H1 (cell line): ENCODE measurements at regions not wholly inside any gene's neighbourhood (a gene's known extent, or its start where the extent isn't known, plus 50 kb on each side); places are given as distances from the start of the nearest gene placed in this dataset.

Source experiments
- CTCF ChIA-PET: fragments of 300-600 bp; sonication (Branson Sonifier 250); formaldehyde crosslinking; loops from one replicate; lab custom pipeline; 2021; ENCODE audit not compliant: partially characterized antibody; lab: Charles Lee
- POLR2A ChIA-PET: fragments of 300-600 bp; sonication (Branson Sonifier 250); formaldehyde crosslinking; loops from one replicate; lab custom pipeline; 2021; ENCODE audit warnings: inconsistent platforms; ENCODE audit not compliant: partially characterized antibody; lab: Charles Lee
- DNase-seq, 2 experiments: peaks; one replicate each; pipeline versions ENCODE4 v3.0.0 to v3.0.0-alpha.2; 2010 to 2022; ENCODE audit warnings: low spot score in 2 of 2, low read depth in 1 of 2, mixed read lengths in 1 of 2
- FAIRE-seq: peaks from 2 replicates; lab custom pipeline; 2011; peaks lifted over from hg19 to GRCh38; lab: Jason Lieb, UNC
- H2AFZ ChIP-seq: 2 replicates; pipeline ENCODE4 v1.8.1; 2012; ENCODE audit warnings: low read length, inconsistent platforms
- H2AK5ac ChIP-seq: 2 replicates; pipeline ENCODE4 v1.6.1; 2013; ENCODE audit warnings: low read depth, low read length
- H2BK120ac ChIP-seq: replicated peaks from 2 replicates; pipeline ENCODE3; 2013; ENCODE audit warnings: low read depth, low read length, inconsistent platforms
- H2BK12ac ChIP-seq: 2 replicates; pipeline ENCODE4 v1.6.1; 2013; ENCODE audit warnings: low read depth, low read length
- H2BK15ac ChIP-seq: 2 replicates; pipeline ENCODE4 v1.6.1; 2013; ENCODE audit warnings: low read length
- H2BK20ac ChIP-seq: 2 replicates; pipeline ENCODE4 v1.6.1; 2013; ENCODE audit warnings: low read length
- H2BK5ac ChIP-seq: 2 replicates; pipeline ENCODE4 v1.6.1; 2013; ENCODE audit warnings: low read depth, low read length
- H3K14ac ChIP-seq: 2 replicates; pipeline ENCODE4 v1.6.1; 2013; ENCODE audit warnings: inconsistent platforms; ENCODE audit not compliant: insufficient read length
- H3K18ac ChIP-seq: 2 replicates; pipeline ENCODE4 v1.6.1; 2013; ENCODE audit warnings: low read length; ENCODE audit errors: extremely low read depth
- H3K23ac ChIP-seq: 2 replicates; pipeline ENCODE4 v1.6.1; 2013; ENCODE audit warnings: inconsistent platforms; ENCODE audit not compliant: insufficient read length
- H3K23me2 ChIP-seq: 2 replicates; pipeline ENCODE4 v1.6.1; 2013; ENCODE audit warnings: low read depth, low read length
- H3K27ac ChIP-seq: 2 replicates; pipeline ENCODE4 v1.6.1; 2011; ENCODE audit warnings: low read depth, low read length, inconsistent platforms
- H3K27me3 ChIP-seq, 4 experiments: replicated peaks in 1 of 4; 1 replicate in 1 of 4; 2 replicates in 3 of 4; pipeline versions ENCODE4 v1.6.1 to v1.8.1; 2011 to 2013; ENCODE audit warnings: low read length in 3 of 4, mild to moderate bottlenecking in 3 of 4, inconsistent platforms in 2 of 4, mixed read lengths in 2 of 4, moderate library complexity in 1 of 4; ENCODE audit not compliant: control insufficient read depth in 3 of 4, insufficient read depth in 3 of 4; ENCODE audit errors: extremely low read depth in 1 of 4
- H3K36me3 ChIP-seq, 4 experiments: 2 replicates each; pipeline versions ENCODE4 v1.6.1 to v1.8.1; 2011 to 2013; ENCODE audit warnings: mild to moderate bottlenecking in 4 of 4, low read length in 3 of 4, moderate library complexity in 2 of 4, control low read depth in 1 of 4, inconsistent platforms in 1 of 4; ENCODE audit not compliant: insufficient read depth in 4 of 4, control insufficient read depth in 2 of 4
- H3K4ac ChIP-seq: replicated peaks from 2 replicates; pipeline ENCODE3; 2013; ENCODE audit warnings: low read length, low read depth, mixed read lengths, inconsistent platforms; ENCODE audit not compliant: insufficient read length
- H3K4me1 ChIP-seq, 4 experiments: replicated peaks in 1 of 4; 1 replicate in 1 of 4; 2 replicates in 3 of 4; pipeline versions ENCODE4 v1.6.1 to v1.8.1; 2011 to 2013; ENCODE audit warnings: low read length in 3 of 4, inconsistent platforms in 2 of 4, mixed read lengths in 1 of 4; ENCODE audit not compliant: insufficient read depth in 4 of 4, control insufficient read depth in 3 of 4
- H3K4me2 ChIP-seq, 2 experiments: 2 replicates each; pipeline versions ENCODE4 v1.6.1 to v1.8.1; 2011 to 2013; ENCODE audit warnings: low read depth in 2 of 2, low read length in 2 of 2, control low read depth in 1 of 2, inconsistent platforms in 1 of 2, mild to moderate bottlenecking in 1 of 2; ENCODE audit not compliant: insufficient read depth in 1 of 2
- H3K4me3 ChIP-seq, 4 experiments: fragments of 200-600, 300-600 bp in 1 of 4; sonication (generic), shearing (Covaris generic), sonication (Bioruptor Twin) in 1 of 4; 2 replicates each; pipeline versions ENCODE4 v1.5.1 to v1.8.1; 2011 to 2016; ENCODE audit warnings: low read length in 4 of 4, low read depth in 3 of 4, control low read depth in 2 of 4, inconsistent platforms in 2 of 4, mild to moderate bottlenecking in 2 of 4, mixed read lengths in 1 of 4, moderate library complexity in 1 of 4; ENCODE audit not compliant: insufficient read depth in 2 of 4; ENCODE audit errors: extremely low read depth in 1 of 4
- H3K56ac ChIP-seq: replicated peaks from 2 replicates; pipeline ENCODE3; 2013; ENCODE audit warnings: low read depth, mild to moderate bottlenecking, mixed read lengths, low read length, inconsistent platforms; ENCODE audit not compliant: insufficient read length
- H3K79me1 ChIP-seq: 2 replicates; pipeline ENCODE4 v1.6.1; 2013; ENCODE audit warnings: low read depth, low read length, control low read depth
- H3K79me2 ChIP-seq, 2 experiments: 2 replicates each; pipeline versions ENCODE4 v1.6.1 to v1.8.1; 2012 to 2013; ENCODE audit warnings: low read length in 2 of 2, mild to moderate bottlenecking in 2 of 2, inconsistent platforms in 1 of 2; ENCODE audit not compliant: insufficient read depth in 2 of 2, control insufficient read depth in 1 of 2
- H3K9ac ChIP-seq, 4 experiments: replicated peaks in 1 of 4; 1 replicate in 1 of 4; 2 replicates in 3 of 4; pipeline versions ENCODE4 v1.6.1 to v1.8.1; 2011 to 2013; ENCODE audit warnings: low read depth in 3 of 4, low read length in 3 of 4, control low read depth in 2 of 4, mild to moderate bottlenecking in 2 of 4, moderate library complexity in 2 of 4, inconsistent platforms in 1 of 4; ENCODE audit errors: extremely low read depth in 1 of 4
- H3K9me3 ChIP-seq, 2 experiments: 2 replicates each; pipeline versions ENCODE4 v1.6.1 to v1.8.1; 2012 to 2013; ENCODE audit warnings: mild to moderate bottlenecking in 2 of 2, moderate library complexity in 2 of 2, control low read depth in 1 of 2, inconsistent platforms in 1 of 2, low read depth in 1 of 2, low read length in 1 of 2, mixed read lengths in 1 of 2; ENCODE audit not compliant: insufficient read depth in 2 of 2
- H4K20me1 ChIP-seq, 2 experiments: replicated peaks in 1 of 2; 2 replicates each; pipeline versions ENCODE3 to v1.8.1; 2011 to 2013; ENCODE audit warnings: inconsistent platforms in 2 of 2, low read length in 2 of 2, mild to moderate bottlenecking in 1 of 2; ENCODE audit not compliant: insufficient read depth in 2 of 2, control insufficient read depth in 1 of 2
- H4K5ac ChIP-seq: 2 replicates; pipeline ENCODE4 v1.6.1; 2013; ENCODE audit warnings: low read length, low read depth, mixed read lengths, inconsistent platforms; ENCODE audit not compliant: insufficient read length
- H4K8ac ChIP-seq: 2 replicates; pipeline ENCODE4 v1.8.0; 2013; ENCODE audit warnings: mild to moderate bottlenecking, moderate library complexity, low read length, inconsistent platforms; ENCODE audit not compliant: insufficient read depth; ENCODE audit errors: extremely low read depth
- H4K91ac ChIP-seq: replicated peaks from 2 replicates; pipeline ENCODE3; 2013; ENCODE audit warnings: low read length, mixed read lengths, inconsistent platforms; ENCODE audit not compliant: insufficient read length
- EGR1 ChIP-seq: IDR thresholded peaks from 2 replicates; pipeline ENCODE4 v1.6.1; 2011; ENCODE audit warnings: low read depth, low read length, borderline replicate concordance
- EZH2 ChIP-seq: fragments of 200-600 bp; sonication (generic); IDR thresholded peaks from 2 replicates; pipeline ENCODE4 v1.7.1; 2012; ENCODE audit warnings: low read depth, mild to moderate bottlenecking, moderate library complexity, low read length, inconsistent platforms; ENCODE audit not compliant: severe bottlenecking
- JUND ChIP-seq: IDR thresholded peaks from 2 replicates; pipeline ENCODE4 v1.6.1; 2011; ENCODE audit warnings: mild to moderate bottlenecking, improper control_type of control experiment, low read length
- MAFK ChIP-seq: IDR thresholded peaks from 2 replicates; pipeline ENCODE4 v1.6.1; 2012; ENCODE audit warnings: low read depth, mild to moderate bottlenecking, improper control_type of control experiment, low read length
- NRF1 ChIP-seq: IDR thresholded peaks from 2 replicates; pipeline ENCODE4 v1.6.1; 2011; ENCODE audit warnings: mild to moderate bottlenecking, low read depth, low read length, improper control_type of control experiment
- POLR2AphosphoS5 ChIP-seq: IDR thresholded peaks from 2 replicates; pipeline ENCODE4 v1.6.1; 2011; ENCODE audit warnings: low read depth, low read length
- RNF2 ChIP-seq: fragments of 200-900, 300-1000 bp; sonication (generic); IDR thresholded peaks from 2 replicates; pipeline ENCODE4 v1.7.1; 2016; ENCODE audit warnings: borderline replicate concordance, low read depth, mild to moderate bottlenecking, antibody characterized with exemption, low read length; ENCODE audit not compliant: poor library complexity, severe bottlenecking; ENCODE audit errors: missing control alignments
- TBP ChIP-seq: IDR thresholded peaks from 2 replicates; pipeline ENCODE4 v1.6.1; 2011; ENCODE audit warnings: low read depth, low read length, improper control_type of control experiment
- ZNF274 ChIP-seq: IDR thresholded peaks from 2 replicates; pipeline ENCODE4 v1.7.0; 2012; ENCODE audit warnings: low read length, borderline replicate concordance; ENCODE audit errors: extremely low read depth
- WGBS, 2 experiments: shearing (Covaris generic) in 1 of 2; methylation state at CpG; one replicate each; pipeline versions ENCODE4 v1.1.6 to v1.1.7; 2013 to 2015; ENCODE audit warnings: low lambda C conversion rate in 2 of 2, mixed read lengths in 2 of 2, inconsistent platforms in 1 of 2, low coverage in 1 of 2, missing lambda C conversion rate in 1 of 2; ENCODE audit not compliant: insufficient replicate concordance in 2 of 2, insufficient coverage in 1 of 2, insufficient read length in 1 of 2; ENCODE audit errors: extremely low coverage in 1 of 2, missing lambda C conversion rate in 1 of 2; 5-methylcytosine and 5-hydroxymethylcytosine counted together
- TF ChIP-seq, protein P1 (sequence below): IDR thresholded peaks from 2 replicates; pipeline ENCODE4 v1.6.1; 2012; ENCODE audit warnings: inconsistent platforms
- TF ChIP-seq, protein P2 (sequence below): IDR thresholded peaks from 2 replicates; pipeline ENCODE4 v1.6.1; 2012; ENCODE audit warnings: low read length, inconsistent platforms

DNA sequence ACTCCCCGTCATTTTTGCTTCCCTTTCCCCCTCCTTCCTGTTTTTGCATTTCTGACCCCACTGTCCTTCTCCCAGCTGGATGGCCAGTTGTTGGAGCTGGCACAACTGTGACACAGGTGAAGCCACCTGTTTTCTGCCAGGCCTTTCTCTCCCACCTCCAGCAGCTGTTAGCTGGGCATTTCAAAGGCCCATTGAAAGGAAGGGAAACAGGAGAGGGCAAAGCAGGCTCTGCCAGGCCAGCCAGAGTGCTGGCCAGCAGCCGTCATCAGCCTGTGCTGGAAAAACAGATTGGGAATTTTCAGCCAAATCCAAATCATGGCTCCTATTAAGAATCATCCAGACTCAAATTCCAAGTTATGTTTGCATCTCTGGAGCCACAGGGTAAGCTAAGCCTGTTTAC is 155.2 kb upstream of the C2CD4B start:
- Histone ChIP-seq H2BK20ac (no peak overlapping the region), H2BK5ac (no peak overlapping the region), H4K91ac (no peak overlapping the region), H3K4ac (no peak overlapping the region), H4K20me1 (no peaks in the 10 kb centered on the region), H3K23me2 (no peaks in the 10 kb centered on the region), H3K36me3 (no peaks in the 10 kb centered on the region), H3K4me2 (no peak overlapping the region), H3K79me2 (no peaks in the 10 kb centered on the region), H3K4me1 (peaks cover 0 to 3% (median 2%) of the 10 kb centered on the region in 4 experiments; a peak in 3 of 7 replicates), H3K9ac (no peak overlapping the region), H2AK5ac (no peak overlapping the region), H3K4me3 (no peak overlapping the region), H3K14ac (no peak overlapping the region), H2BK120ac (no peak overlapping the region), H3K56ac (no peak overlapping the region), H2AFZ (no peak overlapping the region), H3K79me1 (no peaks in the 10 kb centered on the region), H2BK12ac (no peak overlapping the region), H2BK15ac (no peak overlapping the region), H3K18ac (no peak overlapping the region), H4K8ac (no peak overlapping the region), H3K27me3 (no peaks in the 10 kb centered on the region), H3K27ac (no peak overlapping the region), H3K9me3 (no peaks in the 10 kb centered on the region), H3K23ac (no peak overlapping the region), H4K5ac (no peak overlapping the region)
- no peak for TF ChIP-seq NRF1
- no peak for TF ChIP-seq MAFK
- no peak for TF ChIP-seq EZH2
- no peak for TF ChIP-seq JUND
- TF ChIP-seq EGR1: no peak
- no peak for TF ChIP-seq RNF2
- TF ChIP-seq, protein P1, sequence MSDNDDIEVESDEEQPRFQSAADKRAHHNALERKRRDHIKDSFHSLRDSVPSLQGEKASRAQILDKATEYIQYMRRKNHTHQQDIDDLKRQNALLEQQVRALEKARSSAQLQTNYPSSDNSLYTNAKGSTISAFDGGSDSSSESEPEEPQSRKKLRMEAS: no peak
- TF ChIP-seq, protein P2, sequence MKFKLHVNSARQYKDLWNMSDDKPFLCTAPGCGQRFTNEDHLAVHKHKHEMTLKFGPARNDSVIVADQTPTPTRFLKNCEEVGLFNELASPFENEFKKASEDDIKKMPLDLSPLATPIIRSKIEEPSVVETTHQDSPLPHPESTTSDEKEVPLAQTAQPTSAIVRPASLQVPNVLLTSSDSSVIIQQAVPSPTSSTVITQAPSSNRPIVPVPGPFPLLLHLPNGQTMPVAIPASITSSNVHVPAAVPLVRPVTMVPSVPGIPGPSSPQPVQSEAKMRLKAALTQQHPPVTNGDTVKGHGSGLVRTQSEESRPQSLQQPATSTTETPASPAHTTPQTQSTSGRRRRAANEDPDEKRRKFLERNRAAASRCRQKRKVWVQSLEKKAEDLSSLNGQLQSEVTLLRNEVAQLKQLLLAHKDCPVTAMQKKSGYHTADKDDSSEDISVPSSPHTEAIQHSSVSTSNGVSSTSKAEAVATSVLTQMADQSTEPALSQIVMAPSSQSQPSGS: no peak
- TF ChIP-seq TBP: no peak
- no peak for TF ChIP-seq POLR2AphosphoS5
- TF ChIP-seq ZNF274: no peak
- WGBS, 2 experiments: 95% methylated on average over 2 of the region's 2 CpGs; no CpG with 5 or more reads in 1 of the 2 experiments
- FAIRE-seq (no peak), DNase-seq (no peak)
- CTCF ChIA-PET: interaction anchor here (1.9 to 3.8 kb wide), 2 partner anchors 13 to 66 kb away, joined by 5 to 18 read pairs; no protein-coding TSS in a partner anchor
- POLR2A ChIA-PET: no interaction called here
